Osteocyte (in vitro differentiated cells): ENCODE measurements at regions not wholly inside any gene's neighbourhood (a gene's known extent, or its start where the extent isn't known, plus 50 kb on each side); places are given as distances from the start of the nearest gene placed in this dataset.

Experiments
- DNase-seq: peaks from one replicate; pipeline ENCODE4 v3.0.0; 2021; ENCODE audit warnings: mixed read lengths; ENCODE audit not compliant: unreplicated experiment; ENCODE audit errors: extremely low spot score
- H3K27ac Mint-ChIP-seq: one replicate; pipeline ENCODE4 v1.8.0; 2021; ENCODE audit warnings: mild to moderate bottlenecking, mixed read lengths; ENCODE audit not compliant: unreplicated experiment
- H3K27me3 Mint-ChIP-seq: one replicate; pipeline ENCODE4 v1.8.0; 2021; ENCODE audit warnings: mixed read lengths; ENCODE audit not compliant: unreplicated experiment
- H3K36me3 Mint-ChIP-seq: one replicate; pipeline ENCODE4 v1.8.0; 2021; ENCODE audit warnings: mixed read lengths; ENCODE audit not compliant: unreplicated experiment
- H3K4me1 Mint-ChIP-seq: one replicate; pipeline ENCODE4 v1.8.0; 2021; ENCODE audit warnings: mixed read lengths; ENCODE audit not compliant: unreplicated experiment
- H3K4me3 Mint-ChIP-seq: one replicate; pipeline ENCODE4 v1.8.0; 2021; ENCODE audit warnings: mild to moderate bottlenecking, moderate library complexity, mixed read lengths; ENCODE audit not compliant: unreplicated experiment
- H3K9me3 Mint-ChIP-seq: one replicate; pipeline ENCODE4 v1.8.0; 2021; ENCODE audit warnings: mixed read lengths; ENCODE audit not compliant: unreplicated experiment
- CTCF ChIP-seq: fragments of 200-600 bp; sonication (generic); IDR thresholded peaks from 2 replicates; pipeline ENCODE4 v1.5.0; 2021; ENCODE audit warnings: antibody characterized with exemption, mild to moderate bottlenecking, moderate library complexity

- Mint-ChIP-seq H3K4me1 (no peaks in the 10 kb centered on the region), H3K36me3 (no peaks in the 10 kb centered on the region), H3K27me3 (peaks cover 13% of the 10 kb centered on the region), H3K4me3 (no peak overlapping the region), H3K27ac (no peak overlapping the region), H3K9me3 (peaks cover 14% of the 10 kb centered on the region)
- no peak for DNase-seq
- TF ChIP-seq CTCF: no peak
Observed at GRCh38 chr2:65663831-65664407, 231.5 kb upstream of the SPRED2 start.

- Mint-ChIP-seq H3K27me3 (peaks cover 13% of the 10 kb centered on the region), H3K9me3 (peaks cover 5% of the 10 kb centered on the region), H3K36me3 (no peaks in the 10 kb centered on the region), H3K4me3 (no peak overlapping the region), H3K4me1 (no peaks in the 10 kb centered on the region), H3K27ac (no peak overlapping the region)
- no peak for TF ChIP-seq CTCF
- DNase-seq: no peak
Observed at GRCh38 chr2:65662654-65663432, 230.4 kb upstream of the SPRED2 start.

- no peak overlapping the region for H3K4me3 Mint-ChIP-seq
- peaks cover under 1% of the 10 kb centered on the region for H3K9me3 Mint-ChIP-seq
- H3K4me1 Mint-ChIP-seq: no peaks in the 10 kb centered on the region
- peaks cover 17% of the 10 kb centered on the region for H3K27me3 Mint-ChIP-seq
- DNase-seq: no peak
- TF ChIP-seq CTCF: no peak
- H3K27ac Mint-ChIP-seq: no peak overlapping the region
- no peaks in the 10 kb centered on the region for H3K36me3 Mint-ChIP-seq
Observed at GRCh38 chr2:65661980-65662653, 229.7 kb upstream of the SPRED2 start.

GRCh38 chr2:65660340-65660739 is 227.9 kb upstream of the SPRED2 start:
- DNase-seq: no peak
- H3K36me3 Mint-ChIP-seq: no peaks in the 10 kb centered on the region
- H3K9me3 Mint-ChIP-seq: no peaks in the 10 kb centered on the region
- TF ChIP-seq CTCF: no peak
- H3K4me3 Mint-ChIP-seq: no peak overlapping the region
- peaks cover 26% of the 10 kb centered on the region for H3K27me3 Mint-ChIP-seq
- no peak overlapping the region for H3K27ac Mint-ChIP-seq
- no peaks in the 10 kb centered on the region for H3K4me1 Mint-ChIP-seq

GRCh38 chr2:65658881-65659280 is 226.5 kb upstream of the SPRED2 start:
- no peak overlapping the region for H3K27ac Mint-ChIP-seq
- peaks cover 25% of the 10 kb centered on the region for H3K27me3 Mint-ChIP-seq
- no peaks in the 10 kb centered on the region for H3K9me3 Mint-ChIP-seq
- H3K4me3 Mint-ChIP-seq: no peak overlapping the region
- H3K4me1 Mint-ChIP-seq: no peaks in the 10 kb centered on the region
- H3K36me3 Mint-ChIP-seq: no peaks in the 10 kb centered on the region
- no peak for DNase-seq
- TF ChIP-seq CTCF: no peak
